ENCODE measurements at regions not wholly inside any gene's neighbourhood (a gene's known extent, or its start where the extent isn't known, plus 50 kb on each side); places are given as distances from the start of the nearest gene placed in this dataset.

DNA sequence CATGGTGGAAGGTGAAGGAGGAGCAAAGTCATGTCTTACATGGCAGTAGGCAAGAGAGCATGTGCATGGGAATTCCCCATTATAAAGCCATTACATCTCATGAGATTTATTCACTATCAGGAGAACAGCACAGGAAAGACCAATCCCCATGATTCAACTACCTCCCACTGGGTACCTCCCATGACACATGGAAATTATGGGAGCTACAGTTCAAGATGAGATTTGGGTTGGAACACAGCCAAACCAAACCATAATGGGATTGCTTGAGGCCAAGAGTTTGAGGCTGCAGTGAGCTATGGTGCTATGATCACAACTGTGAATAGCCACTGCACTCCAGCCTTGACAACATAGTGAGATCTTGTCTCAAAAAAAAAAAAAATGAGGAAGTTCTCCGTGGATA is 581.8 kb downstream of the TAF11L14 start:
- Histone ChIP-seq H3K4me3 (ENCODE audit: low read depth in 2 of 2, low read length in 2 of 2) (no peak overlapping the region), H3K27ac (ENCODE audit: low read length) (no peak overlapping the region), H3K9me3 (ENCODE audit: control insufficient read depth, insufficient read depth, low read depth, low read length) (peaks cover 7% of the 10 kb centered on the region; the same call in 1 of the 2 replicates), H3K27me3 (ENCODE audit: control insufficient read depth, insufficient read depth, low read length) (no peaks in the 10 kb centered on the region), H3K4me1 (ENCODE audit: control insufficient read depth, insufficient read depth, low read length) (no peaks in the 10 kb centered on the region), H3K36me3 (ENCODE audit: control insufficient read depth, insufficient read depth, low read length) (no peaks in the 10 kb centered on the region; the same call in 1 of the 2 replicates)
- ATAC-seq (no peak), DNase-seq (ENCODE audit: low read depth, low spot score) (no peak)
- TF ChIP-seq POLR2AphosphoS5 (IDR thresholded peaks at IDR 0.05; ENCODE audit: low read depth, low read length) (no peak), TCF7L2 (IDR thresholded peaks at IDR 0.05; ENCODE audit: low read depth, low read length) (no peak), SIN3A (IDR thresholded peaks at IDR 0.05; ENCODE audit: borderline replicate concordance, insufficient read depth, low read depth, low read length) (no peak)
- TF ChIP-seq, protein P1, sequence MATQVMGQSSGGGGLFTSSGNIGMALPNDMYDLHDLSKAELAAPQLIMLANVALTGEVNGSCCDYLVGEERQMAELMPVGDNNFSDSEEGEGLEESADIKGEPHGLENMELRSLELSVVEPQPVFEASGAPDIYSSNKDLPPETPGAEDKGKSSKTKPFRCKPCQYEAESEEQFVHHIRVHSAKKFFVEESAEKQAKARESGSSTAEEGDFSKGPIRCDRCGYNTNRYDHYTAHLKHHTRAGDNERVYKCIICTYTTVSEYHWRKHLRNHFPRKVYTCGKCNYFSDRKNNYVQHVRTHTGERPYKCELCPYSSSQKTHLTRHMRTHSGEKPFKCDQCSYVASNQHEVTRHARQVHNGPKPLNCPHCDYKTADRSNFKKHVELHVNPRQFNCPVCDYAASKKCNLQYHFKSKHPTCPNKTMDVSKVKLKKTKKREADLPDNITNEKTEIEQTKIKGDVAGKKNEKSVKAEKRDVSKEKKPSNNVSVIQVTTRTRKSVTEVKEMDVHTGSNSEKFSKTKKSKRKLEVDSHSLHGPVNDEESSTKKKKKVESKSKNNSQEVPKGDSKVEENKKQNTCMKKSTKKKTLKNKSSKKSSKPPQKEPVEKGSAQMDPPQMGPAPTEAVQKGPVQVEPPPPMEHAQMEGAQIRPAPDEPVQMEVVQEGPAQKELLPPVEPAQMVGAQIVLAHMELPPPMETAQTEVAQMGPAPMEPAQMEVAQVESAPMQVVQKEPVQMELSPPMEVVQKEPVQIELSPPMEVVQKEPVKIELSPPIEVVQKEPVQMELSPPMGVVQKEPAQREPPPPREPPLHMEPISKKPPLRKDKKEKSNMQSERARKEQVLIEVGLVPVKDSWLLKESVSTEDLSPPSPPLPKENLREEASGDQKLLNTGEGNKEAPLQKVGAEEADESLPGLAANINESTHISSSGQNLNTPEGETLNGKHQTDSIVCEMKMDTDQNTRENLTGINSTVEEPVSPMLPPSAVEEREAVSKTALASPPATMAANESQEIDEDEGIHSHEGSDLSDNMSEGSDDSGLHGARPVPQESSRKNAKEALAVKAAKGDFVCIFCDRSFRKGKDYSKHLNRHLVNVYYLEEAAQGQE (IDR thresholded peaks at IDR 0.05; ENCODE audit: insufficient read depth in 1 of 2, low read depth in 2 of 2, low read length in 1 of 2), result no peak
- TF ChIP-seq, protein P2, sequence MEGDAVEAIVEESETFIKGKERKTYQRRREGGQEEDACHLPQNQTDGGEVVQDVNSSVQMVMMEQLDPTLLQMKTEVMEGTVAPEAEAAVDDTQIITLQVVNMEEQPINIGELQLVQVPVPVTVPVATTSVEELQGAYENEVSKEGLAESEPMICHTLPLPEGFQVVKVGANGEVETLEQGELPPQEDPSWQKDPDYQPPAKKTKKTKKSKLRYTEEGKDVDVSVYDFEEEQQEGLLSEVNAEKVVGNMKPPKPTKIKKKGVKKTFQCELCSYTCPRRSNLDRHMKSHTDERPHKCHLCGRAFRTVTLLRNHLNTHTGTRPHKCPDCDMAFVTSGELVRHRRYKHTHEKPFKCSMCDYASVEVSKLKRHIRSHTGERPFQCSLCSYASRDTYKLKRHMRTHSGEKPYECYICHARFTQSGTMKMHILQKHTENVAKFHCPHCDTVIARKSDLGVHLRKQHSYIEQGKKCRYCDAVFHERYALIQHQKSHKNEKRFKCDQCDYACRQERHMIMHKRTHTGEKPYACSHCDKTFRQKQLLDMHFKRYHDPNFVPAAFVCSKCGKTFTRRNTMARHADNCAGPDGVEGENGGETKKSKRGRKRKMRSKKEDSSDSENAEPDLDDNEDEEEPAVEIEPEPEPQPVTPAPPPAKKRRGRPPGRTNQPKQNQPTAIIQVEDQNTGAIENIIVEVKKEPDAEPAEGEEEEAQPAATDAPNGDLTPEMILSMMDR (IDR thresholded peaks at IDR 0.05), result no peak
- ChIA-PET CTCF (no interaction called here), POLR2A (no interaction called here)
- BruUV-seq (replicated peaks), result no TSS peak
- in situ Hi-C loops (cut with HindIII; ENCODE audit: low pct_unique_long_range_greater_than_20kb, low sequenced_read_pairs) (no loop called here), intact Hi-C loops (cut with micrococcal nuclease; ENCODE audit: unreplicated experiment) (no loop called here)

DNA sequence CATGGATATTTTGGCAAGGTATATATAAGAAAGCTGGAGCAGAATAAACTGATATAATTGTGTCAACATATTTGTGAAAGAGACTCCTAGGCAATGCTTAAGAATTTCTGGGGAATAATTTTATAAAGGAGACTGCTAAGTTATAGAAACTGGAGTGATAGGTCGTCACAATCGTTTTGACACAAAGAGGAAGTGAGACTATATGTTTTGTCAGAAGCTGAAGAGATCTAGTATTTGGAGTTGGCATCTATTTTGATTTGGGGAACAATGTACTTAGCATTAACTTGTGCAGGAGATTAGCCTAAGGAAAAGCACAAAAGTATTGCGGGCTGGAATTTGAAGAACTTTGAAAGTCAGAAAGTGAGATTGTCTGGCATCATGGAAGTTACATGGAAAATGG is 582.5 kb downstream of the TAF11L14 start:
- DNase-seq (ENCODE audit: low read depth, low spot score) (no peak), ATAC-seq (no peak)
- TF ChIP-seq, protein P1 (IDR thresholded peaks at IDR 0.05; ENCODE audit: insufficient read depth in 1 of 2, low read depth in 2 of 2, low read length in 1 of 2), result no peak
- TF ChIP-seq, protein P2 (IDR thresholded peaks at IDR 0.05), result no peak
- TF ChIP-seq POLR2AphosphoS5 (IDR thresholded peaks at IDR 0.05; ENCODE audit: low read depth, low read length), result no peak
- TF ChIP-seq TCF7L2 (IDR thresholded peaks at IDR 0.05; ENCODE audit: low read depth, low read length), result no peak
- no peak for TF ChIP-seq SIN3A (IDR thresholded peaks at IDR 0.05; ENCODE audit: borderline replicate concordance, insufficient read depth, low read depth, low read length)
- Histone ChIP-seq H3K4me1 (ENCODE audit: control insufficient read depth, insufficient read depth, low read length) (no peaks in the 10 kb centered on the region), H3K36me3 (ENCODE audit: control insufficient read depth, insufficient read depth, low read length) (no peaks in the 10 kb centered on the region; the same call in 1 of the 2 replicates), H3K9me3 (ENCODE audit: control insufficient read depth, insufficient read depth, low read depth, low read length) (peaks cover 7% of the 10 kb centered on the region; the same call in 1 of the 2 replicates), H3K27me3 (ENCODE audit: control insufficient read depth, insufficient read depth, low read length) (no peaks in the 10 kb centered on the region), H3K27ac (ENCODE audit: low read length) (no peak overlapping the region), H3K4me3 (ENCODE audit: low read depth in 2 of 2, low read length in 2 of 2) (no peak overlapping the region)
- ChIA-PET CTCF (no interaction called here), POLR2A (no interaction called here)
- BruUV-seq (replicated peaks), result no TSS peak
- intact Hi-C loops (cut with micrococcal nuclease; ENCODE audit: unreplicated experiment), result no loop called here
- in situ Hi-C loops (cut with HindIII; ENCODE audit: low pct_unique_long_range_greater_than_20kb, low sequenced_read_pairs), result no loop called here
